WERI-Rb-1 (cell line): ENCODE measurements at regions not wholly inside any gene's neighbourhood (a gene's known extent, or its start where the extent isn't known, plus 50 kb on each side); places are given as distances from the start of the nearest gene placed in this dataset.
"Not testable (repeated sequence)": the region's sequence is repeated elsewhere in the genome, so short reads cannot be mapped to it uniquely, and the experiment has no call there.

Experiments
- DNase-seq: peaks from one replicate; pipeline ENCODE4 v3.0.0-alpha.2; 2020
- H3K27ac ChIP-seq: fragments of 250-450 bp; sonication (Bioruptor Pico); 2 replicates; pipeline ENCODE4 v1.5.1; 2020; ENCODE audit warnings: mild to moderate bottlenecking, moderate library complexity
- H3K27me3 ChIP-seq: fragments of 250-450 bp; sonication (Bioruptor Pico); 2 replicates; pipeline ENCODE4 v1.5.1; 2021; ENCODE audit warnings: mild to moderate bottlenecking, low read depth, moderate library complexity; ENCODE audit not compliant: insufficient read depth, severe bottlenecking
- H3K36me3 ChIP-seq: fragments of 250-450 bp; sonication (Bioruptor Pico); 2 replicates; pipeline ENCODE4 v1.5.1; 2020; ENCODE audit warnings: mild to moderate bottlenecking, moderate library complexity
- H3K4me3 ChIP-seq: 2 replicates; pipeline ENCODE4 v1.5.1; 2011; ENCODE audit warnings: low read depth, mild to moderate bottlenecking, control low read depth, low read length
- H3K9me3 ChIP-seq: fragments of 250-450 bp; sonication (Bioruptor Pico); 2 replicates; pipeline ENCODE4 v1.5.1; 2021; ENCODE audit warnings: mild to moderate bottlenecking, moderate library complexity; ENCODE audit not compliant: severe bottlenecking
- TF ChIP-seq, protein P1 (sequence below): IDR thresholded peaks from 2 replicates; pipeline ENCODE4 v1.5.1; 2011; ENCODE audit warnings: low read depth, mild to moderate bottlenecking, control low read depth, inconsistent platforms, low read length

GRCh38 chr7:81267508-81267907 is 348.7 kb upstream of the SEMA3C start:
- H3K36me3 ChIP-seq = no peaks in the 10 kb centered on the region
- no peaks in the 10 kb centered on the region for H3K27me3 ChIP-seq
- no peaks in the 10 kb centered on the region for H3K9me3 ChIP-seq
- TF ChIP-seq, protein P1, sequence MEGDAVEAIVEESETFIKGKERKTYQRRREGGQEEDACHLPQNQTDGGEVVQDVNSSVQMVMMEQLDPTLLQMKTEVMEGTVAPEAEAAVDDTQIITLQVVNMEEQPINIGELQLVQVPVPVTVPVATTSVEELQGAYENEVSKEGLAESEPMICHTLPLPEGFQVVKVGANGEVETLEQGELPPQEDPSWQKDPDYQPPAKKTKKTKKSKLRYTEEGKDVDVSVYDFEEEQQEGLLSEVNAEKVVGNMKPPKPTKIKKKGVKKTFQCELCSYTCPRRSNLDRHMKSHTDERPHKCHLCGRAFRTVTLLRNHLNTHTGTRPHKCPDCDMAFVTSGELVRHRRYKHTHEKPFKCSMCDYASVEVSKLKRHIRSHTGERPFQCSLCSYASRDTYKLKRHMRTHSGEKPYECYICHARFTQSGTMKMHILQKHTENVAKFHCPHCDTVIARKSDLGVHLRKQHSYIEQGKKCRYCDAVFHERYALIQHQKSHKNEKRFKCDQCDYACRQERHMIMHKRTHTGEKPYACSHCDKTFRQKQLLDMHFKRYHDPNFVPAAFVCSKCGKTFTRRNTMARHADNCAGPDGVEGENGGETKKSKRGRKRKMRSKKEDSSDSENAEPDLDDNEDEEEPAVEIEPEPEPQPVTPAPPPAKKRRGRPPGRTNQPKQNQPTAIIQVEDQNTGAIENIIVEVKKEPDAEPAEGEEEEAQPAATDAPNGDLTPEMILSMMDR = no peak
- H3K4me3 ChIP-seq = no peak overlapping the region
- no peak for DNase-seq
- no peak overlapping the region for H3K27ac ChIP-seq

GRCh38 chr7:81264116-81264515 is 345.3 kb upstream of the SEMA3C start:
- no peak for DNase-seq
- Histone ChIP-seq H3K27ac (no peak overlapping the region), H3K27me3 (no peaks in the 10 kb centered on the region), H3K9me3 (no peaks in the 10 kb centered on the region), H3K4me3 (no peak overlapping the region), H3K36me3 (no peaks in the 10 kb centered on the region)
- TF ChIP-seq, protein P1 = no peak

DNA sequence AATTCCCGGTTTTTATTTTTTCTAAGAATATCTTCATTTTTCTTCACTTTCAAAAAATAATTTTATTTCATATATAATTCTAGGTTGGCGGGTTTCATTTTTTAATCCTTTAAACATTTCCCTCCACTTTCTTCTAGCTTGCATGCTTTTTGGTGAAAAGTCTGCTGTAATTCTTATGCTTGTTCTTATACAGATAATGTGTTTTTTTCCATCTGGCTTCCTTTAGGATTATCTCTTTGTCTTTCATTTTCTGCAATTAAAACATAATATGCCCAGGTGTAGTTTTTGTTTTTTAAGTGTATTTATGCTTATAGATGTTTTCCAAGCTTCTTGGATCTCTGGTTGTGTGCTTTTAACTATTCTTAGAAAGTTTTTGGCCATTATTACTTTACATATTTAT is 341.3 kb upstream of the SEMA3C start:
- Histone ChIP-seq H3K27ac (no peak overlapping the region), H3K36me3 (no peaks in the 10 kb centered on the region), H3K9me3 (no peaks in the 10 kb centered on the region), H3K4me3 (no peak overlapping the region), H3K27me3 (no peaks in the 10 kb centered on the region)
- DNase-seq = no peak
- TF ChIP-seq, protein P1 = no peak

DNA sequence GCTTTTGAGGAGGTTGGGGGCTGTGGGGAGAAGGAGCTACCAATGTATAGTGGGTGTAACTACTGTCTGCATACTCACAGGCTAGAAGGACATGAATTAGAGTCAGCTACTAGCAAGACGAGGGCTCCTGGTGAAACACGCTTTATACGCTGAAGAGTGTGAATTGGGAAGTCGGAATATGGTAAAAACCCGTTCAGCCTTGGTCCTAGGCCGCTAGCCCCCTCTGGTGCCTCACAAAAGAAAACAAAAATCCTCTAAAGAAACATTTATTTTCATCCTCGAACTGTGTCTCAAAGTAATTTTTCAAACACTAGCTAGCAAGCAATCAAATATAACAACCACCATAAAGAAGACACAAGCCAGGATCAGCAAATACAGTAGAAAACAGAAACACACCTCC is 338.1 kb upstream of the SEMA3C start:
- no peak for DNase-seq
- TF ChIP-seq, protein P1 = peak; percentile 24; the same call in 1 of the 2 replicates
- Histone ChIP-seq H3K4me3 (no peak overlapping the region), H3K27ac (no peak overlapping the region), H3K36me3 (no peaks in the 10 kb centered on the region), H3K27me3 (no peaks in the 10 kb centered on the region), H3K9me3 (no peaks in the 10 kb centered on the region)

DNA sequence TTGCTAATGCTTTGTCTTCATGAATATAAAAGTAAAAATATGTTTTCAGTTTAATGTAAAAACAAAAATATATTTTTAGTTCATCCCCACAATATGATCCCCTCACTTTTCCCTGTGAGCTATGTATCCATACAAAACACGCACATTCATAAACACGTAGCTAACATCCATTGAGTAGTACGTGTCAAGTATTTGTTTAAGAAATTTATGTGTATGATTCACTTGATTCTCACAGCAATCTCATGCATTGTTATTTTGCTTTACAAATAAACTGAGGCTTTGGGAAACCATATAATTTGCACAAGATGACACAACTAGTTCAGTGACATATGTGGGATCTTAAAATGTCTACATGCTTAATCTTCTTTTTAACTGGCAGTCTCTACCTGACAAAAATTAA is 329.6 kb upstream of the SEMA3C start:
- DNase-seq = no peak
- TF ChIP-seq, protein P1 = no peak

DNA sequence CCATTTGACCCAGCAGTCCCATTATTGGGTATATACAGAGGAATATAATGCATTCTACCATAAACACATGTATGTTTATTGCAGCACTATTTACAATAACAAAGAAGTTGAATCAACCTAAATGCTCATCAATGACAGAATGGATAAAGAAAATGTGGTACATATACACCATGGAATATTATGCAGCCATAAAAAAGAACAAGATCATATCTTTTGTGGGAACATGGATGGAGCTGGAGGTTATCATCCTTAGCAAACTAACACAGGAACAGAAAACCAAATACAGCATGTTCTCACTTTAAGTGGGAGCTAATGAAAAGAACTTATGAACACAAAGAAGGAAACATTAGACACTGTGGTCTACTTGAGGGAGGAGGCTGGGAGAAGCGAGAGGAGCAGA is 328.5 kb upstream of the SEMA3C start:
- H3K27ac ChIP-seq, H3K4me3 ChIP-seq, H3K27me3 ChIP-seq, H3K36me3 ChIP-seq, H3K9me3 ChIP-seq, DNase-seq: not testable (repeated sequence)

More for the DNA sequence above, 329.6 kb upstream of the SEMA3C start:
- Histone ChIP-seq H3K4me3 (no peak overlapping the region), H3K36me3 (no peaks in the 10 kb centered on the region), H3K27ac (no peak overlapping the region), H3K27me3 (no peaks in the 10 kb centered on the region), H3K9me3 (no peaks in the 10 kb centered on the region)
